Naive thymus-derived CD4-positive, alpha-beta T cell (primary cell): ENCODE measurements at regions not wholly inside any gene's neighbourhood (a gene's known extent, or its start where the extent isn't known, plus 50 kb on each side); places are given as distances from the start of the nearest gene placed in this dataset.

Experiments
- ATAC-seq: fragments of 150-1000 bp; cut with Tn5 transposase; 2 replicates; pipeline ENCODE4 v1.10.0; 2021; ENCODE audit warnings: mild to moderate bottlenecking, moderate library complexity
- CTCF ChIA-PET: fragments of 350-600 bp; sonication (Branson Sonifier 250); formaldehyde crosslinking; loops from one replicate; lab custom pipeline; 2021; ENCODE audit warnings: antibody characterized with exemption; lab: Charles Lee
- POLR2A ChIA-PET: fragments of 350-600 bp; sonication (Branson Sonifier 250); formaldehyde crosslinking; loops from one replicate; lab custom pipeline; 2021; ENCODE audit warnings: antibody characterized with exemption, inconsistent platforms; lab: Charles Lee
- DNase-seq, 9 donors: peaks; one replicate each; pipeline versions ENCODE4 v3.0.0 to v3.0.0-alpha.2; 2020 to 2022; ENCODE audit warnings: mixed read lengths in 1 of 9
- H3K27ac ChIP-seq: one replicate; pipeline ENCODE4 v1.7.0; 2013; ENCODE audit warnings: mild to moderate bottlenecking, low read depth, low read length, moderate library complexity
- H3K27me3 ChIP-seq, 2 donors: one replicate each; pipeline ENCODE4 v1.7.0; 2013; ENCODE audit warnings: low read length in 2 of 2, mild to moderate bottlenecking in 2 of 2, moderate library complexity in 2 of 2; ENCODE audit not compliant: control insufficient read depth in 2 of 2, insufficient read depth in 2 of 2
- H3K36me3 ChIP-seq, 3 experiments: 1 replicate in 2 of 3; 2 replicates in 1 of 3; pipeline ENCODE4 v1.7.0; 2013; ENCODE audit warnings: low read length in 3 of 3, mild to moderate bottlenecking in 3 of 3, moderate library complexity in 1 of 3; ENCODE audit not compliant: insufficient read depth in 3 of 3, control insufficient read depth in 2 of 3
- H3K4me1 ChIP-seq, 2 donors: one replicate each; pipeline ENCODE4 v1.7.0; 2013; ENCODE audit warnings: low read length in 2 of 2, mild to moderate bottlenecking in 2 of 2, moderate library complexity in 1 of 2; ENCODE audit not compliant: control insufficient read depth in 2 of 2, insufficient read depth in 2 of 2
- H3K4me3 ChIP-seq: 2 replicates; pipeline ENCODE4 v1.7.0; 2013; ENCODE audit warnings: mild to moderate bottlenecking, low read length
- H3K9me3 ChIP-seq, 3 experiments: 1 replicate in 2 of 3; 2 replicates in 1 of 3; pipeline ENCODE4 v1.7.0; 2013; ENCODE audit warnings: low read length in 3 of 3; ENCODE audit not compliant: control insufficient read depth in 2 of 3
- H3K27ac Mint-ChIP-seq, 9 donors: one replicate each; pipeline ENCODE4 v1.8.0; 2020 to 2022; ENCODE audit warnings: mixed read lengths in 9 of 9, mild to moderate bottlenecking in 8 of 9, moderate library complexity in 5 of 9, inconsistent platforms in 2 of 9
- H3K27me3 Mint-ChIP-seq, 5 donors: one replicate each; pipeline ENCODE4 v1.8.0; 2021 to 2022; ENCODE audit warnings: mixed read lengths in 5 of 5, mild to moderate bottlenecking in 1 of 5
- H3K36me3 Mint-ChIP-seq, 5 donors: one replicate each; pipeline ENCODE4 v1.8.0; 2020 to 2022; ENCODE audit warnings: mixed read lengths in 5 of 5, mild to moderate bottlenecking in 3 of 5, inconsistent platforms in 1 of 5
- H3K4me1 Mint-ChIP-seq, 7 donors: one replicate each; pipeline ENCODE4 v1.8.0; 2020 to 2022; ENCODE audit warnings: mixed read lengths in 7 of 7, mild to moderate bottlenecking in 3 of 7, inconsistent platforms in 1 of 7
- H3K4me3 Mint-ChIP-seq, 10 donors: one replicate each; pipeline ENCODE4 v1.8.0; 2020 to 2022; ENCODE audit warnings: mild to moderate bottlenecking in 10 of 10, mixed read lengths in 10 of 10, moderate library complexity in 6 of 10, inconsistent platforms in 2 of 10
- H3K9me3 Mint-ChIP-seq, 11 donors: one replicate each; pipeline ENCODE4 v1.8.0; 2020 to 2022; ENCODE audit warnings: mixed read lengths in 11 of 11, mild to moderate bottlenecking in 4 of 11, inconsistent platforms in 1 of 11, moderate library complexity in 1 of 11
- intact Hi-C, 2 donors: fragments of 100-400 bp; cut with micrococcal nuclease; formaldehyde crosslinking; loops; one replicate each; pipeline ENCODE4 v1.15.1; 2023

DNA sequence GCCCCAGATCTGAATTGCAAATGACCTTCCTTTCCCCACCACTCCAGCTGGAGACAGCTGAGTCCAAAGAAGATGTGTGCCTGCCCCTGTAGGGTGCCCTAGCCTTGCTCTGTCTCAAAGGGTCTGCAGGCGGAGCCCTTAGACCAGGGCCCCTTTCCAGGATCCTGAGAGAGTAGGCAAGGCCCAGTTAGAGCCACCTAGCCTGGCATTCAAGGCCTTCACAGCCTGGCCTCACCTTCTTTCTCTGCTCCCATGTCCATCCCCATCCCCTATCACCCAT is 66.6 kb upstream of the LHX1 start:
- no peaks in the 10 kb centered on the region for H3K4me1 ChIP-seq
- POLR2A ChIA-PET, result no interaction called here
- no peaks in the 10 kb centered on the region for H3K36me3 ChIP-seq
- ATAC-seq (no peak), DNase-seq (no peak)
- intact Hi-C loops, result no loop called here
- no peak overlapping the region for H3K4me3 ChIP-seq
- peaks cover 0 to 14% (median 0%) of the 10 kb centered on the region in 11 donors for H3K9me3 Mint-ChIP-seq
- CTCF ChIA-PET, result no interaction called here
- no peaks in the 10 kb centered on the region for H3K9me3 ChIP-seq
- H3K36me3 Mint-ChIP-seq, result peaks cover 0 to 4% (median 0%) of the 10 kb centered on the region in 5 donors
- no peak overlapping the region for H3K27ac ChIP-seq
- H3K27me3 Mint-ChIP-seq, result peaks cover 0 to 11% (median 2%) of the 10 kb centered on the region in 5 donors
- H3K4me3 Mint-ChIP-seq, result no peak overlapping the region
- no peaks in the 10 kb centered on the region for H3K27me3 ChIP-seq
- H3K4me1 Mint-ChIP-seq, result no peaks in the 10 kb centered on the region
- no peak overlapping the region for H3K27ac Mint-ChIP-seq

DNA sequence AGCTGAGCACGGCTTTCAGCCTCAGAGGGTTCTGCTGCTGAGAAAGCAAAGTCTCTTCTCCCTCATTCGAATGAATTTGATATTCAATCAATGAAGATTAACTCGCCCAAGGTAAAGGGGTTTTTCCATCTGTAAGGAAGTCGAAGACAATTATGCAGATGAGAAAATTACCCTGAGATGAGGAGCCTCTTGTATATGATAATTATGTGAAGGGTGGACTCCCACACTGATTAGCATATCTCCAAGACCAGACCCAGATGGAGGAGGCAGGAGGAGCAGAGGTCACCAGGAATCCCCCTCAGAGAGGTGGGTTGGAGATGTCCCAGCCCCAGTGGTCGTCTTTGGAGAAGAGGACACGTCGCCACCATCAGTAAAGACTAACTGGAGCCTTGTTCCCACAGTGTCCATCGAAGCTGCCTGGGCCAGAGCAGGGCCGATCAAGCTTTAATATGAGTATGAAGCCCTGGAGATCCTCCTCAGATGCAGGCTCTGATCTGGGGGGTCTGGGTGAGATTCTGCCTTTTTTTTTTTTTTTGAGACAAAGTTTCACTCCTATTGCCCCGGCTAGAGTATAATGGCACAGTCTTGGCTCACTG is 61.5 kb upstream of the LHX1 start:
- DNase-seq (no peak), ATAC-seq (no peak)
- ChIA-PET CTCF (no interaction called here), POLR2A (no interaction called here)
- Histone ChIP-seq H3K4me3 (no peak overlapping the region), H3K36me3 (no peaks in the 10 kb centered on the region), H3K27ac (no peak overlapping the region), H3K9me3 (no peaks in the 10 kb centered on the region), H3K27me3 (no peaks in the 10 kb centered on the region), H3K4me1 (no peaks in the 10 kb centered on the region)
- H3K9me3 Mint-ChIP-seq, result peaks cover 0 to 14% (median under 1%) of the 10 kb centered on the region in 11 donors
- intact Hi-C loops, result no loop called here
- peaks cover 0 to 4% (median 0%) of the 10 kb centered on the region in 5 donors for H3K36me3 Mint-ChIP-seq
- H3K4me1 Mint-ChIP-seq, result no peaks in the 10 kb centered on the region
- H3K4me3 Mint-ChIP-seq, result no peak overlapping the region
- no peak overlapping the region for H3K27ac Mint-ChIP-seq
- H3K27me3 Mint-ChIP-seq, result peaks cover 6 to 15% (median 11%) of the 10 kb centered on the region in 5 donors

DNA sequence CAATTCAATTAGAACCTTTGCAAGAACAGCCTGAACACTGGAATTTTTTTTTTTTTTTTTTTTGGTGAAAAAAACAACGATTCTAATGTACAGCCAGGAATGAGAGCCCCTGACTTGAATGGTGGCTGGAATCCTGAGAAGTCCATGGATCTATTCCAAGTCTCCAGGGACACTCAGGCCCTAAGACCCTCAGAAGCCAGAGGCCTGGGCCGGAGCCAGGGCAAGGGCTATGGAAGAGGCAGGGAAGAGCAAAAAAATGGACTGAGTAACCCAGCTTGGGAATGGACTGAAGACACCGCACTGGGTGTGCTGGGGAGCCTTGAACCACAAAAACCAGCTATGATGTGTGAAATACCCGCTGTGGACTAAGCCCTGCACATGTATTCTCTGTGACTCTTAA is 60.3 kb upstream of the LHX1 start:
- H3K4me3 Mint-ChIP-seq, result no peak overlapping the region
- no peak overlapping the region for H3K27ac Mint-ChIP-seq
- no peak for ATAC-seq
- H3K27ac ChIP-seq, result no peak overlapping the region
- H3K9me3 Mint-ChIP-seq, result peaks cover 0 to 23% (median 7%) of the 10 kb centered on the region in 11 donors
- intact Hi-C loops, result no loop called here
- H3K27me3 Mint-ChIP-seq, result peaks cover 12 to 23% (median 21%) of the 10 kb centered on the region in 5 donors
- no peaks in the 10 kb centered on the region for H3K9me3 ChIP-seq
- H3K36me3 Mint-ChIP-seq, result peaks cover 0 to 4% (median 0%) of the 10 kb centered on the region in 5 donors
- H3K4me3 ChIP-seq, result no peak overlapping the region
- H3K27me3 ChIP-seq, result no peaks in the 10 kb centered on the region
- DNase-seq, result no peak
- POLR2A ChIA-PET, result no interaction called here
- CTCF ChIA-PET, result no interaction called here
- H3K4me1 ChIP-seq, result no peaks in the 10 kb centered on the region
- H3K36me3 ChIP-seq, result no peaks in the 10 kb centered on the region
- H3K4me1 Mint-ChIP-seq, result no peaks in the 10 kb centered on the region

DNA sequence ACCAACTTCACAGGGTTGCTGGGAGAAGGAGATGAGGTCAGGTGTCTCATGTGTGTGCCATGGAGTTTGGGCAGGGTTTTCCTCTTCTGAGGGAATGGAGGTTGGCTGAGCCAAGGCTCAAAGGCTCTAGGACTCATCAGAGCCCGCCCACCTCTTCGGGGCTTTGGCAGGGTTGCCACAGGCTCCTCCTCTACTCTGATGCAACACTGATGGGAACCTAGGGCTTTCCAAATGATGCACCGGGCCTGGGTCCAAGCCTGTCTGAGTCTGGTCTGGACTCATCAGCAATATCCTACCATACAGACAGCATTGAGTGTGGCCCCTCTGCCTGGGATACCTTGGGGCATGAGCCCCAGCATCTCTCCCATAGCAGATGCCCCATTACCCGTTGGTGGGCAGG is 59.5 kb upstream of the LHX1 start:
- no peak overlapping the region for H3K4me3 ChIP-seq
- no peaks in the 10 kb centered on the region for H3K36me3 ChIP-seq
- Mint-ChIP-seq H3K27me3 (peaks cover 18 to 31% (median 27%) of the 10 kb centered on the region in 5 donors), H3K27ac (no peak overlapping the region), H3K4me3 (no peak overlapping the region), H3K9me3 (peaks cover 0 to 23% (median 11%) of the 10 kb centered on the region in 11 donors), H3K36me3 (peaks cover 0 to 10% (median 0%) of the 10 kb centered on the region in 5 donors), H3K4me1 (peaks cover 0 to 2% (median 0%) of the 10 kb centered on the region in 7 donors)
- ChIA-PET POLR2A (no interaction called here), CTCF (no interaction called here)
- intact Hi-C loops, result no loop called here
- H3K27me3 ChIP-seq, result no peaks in the 10 kb centered on the region
- no peak for DNase-seq
- H3K4me1 ChIP-seq, result no peaks in the 10 kb centered on the region
- ATAC-seq, result no peak
- H3K27ac ChIP-seq, result no peak overlapping the region
- no peaks in the 10 kb centered on the region for H3K9me3 ChIP-seq

DNA sequence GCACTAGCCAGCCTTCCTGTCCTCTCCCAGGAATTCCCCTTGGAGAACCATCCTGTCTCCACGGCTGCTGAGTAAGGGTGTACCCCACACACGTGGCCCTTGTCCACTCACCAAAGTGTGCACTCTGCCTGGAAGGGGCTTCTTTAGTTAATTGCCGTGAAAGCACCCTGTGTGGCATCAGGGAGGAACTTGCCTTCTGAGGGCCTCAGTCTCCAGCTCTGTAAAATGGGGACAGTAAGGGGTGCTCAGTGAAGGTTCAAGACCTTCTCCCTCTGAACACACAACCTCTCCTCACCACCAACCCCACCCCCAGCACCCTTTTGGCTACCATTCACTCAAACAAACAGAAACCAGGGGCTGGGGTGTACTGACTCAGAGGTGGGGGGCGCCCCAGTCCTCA is 59.1 kb upstream of the LHX1 start:
- ATAC-seq, result no peak
- intact Hi-C loops, result no loop called here
- Mint-ChIP-seq H3K4me1 (peaks cover 0 to 2% (median 0%) of the 10 kb centered on the region in 7 donors), H3K27ac (no peak overlapping the region), H3K4me3 (no peak overlapping the region), H3K9me3 (peaks cover 0 to 22% (median 11%) of the 10 kb centered on the region in 11 donors), H3K27me3 (peaks cover 18 to 32% (median 27%) of the 10 kb centered on the region in 5 donors), H3K36me3 (peaks cover 0 to 10% (median 0%) of the 10 kb centered on the region in 5 donors)
- H3K27me3 ChIP-seq, result no peaks in the 10 kb centered on the region
- DNase-seq, result no peak
- no peaks in the 10 kb centered on the region for H3K36me3 ChIP-seq
- POLR2A ChIA-PET, result no interaction called here
- H3K9me3 ChIP-seq, result no peaks in the 10 kb centered on the region
- CTCF ChIA-PET, result no interaction called here
- no peaks in the 10 kb centered on the region for H3K4me1 ChIP-seq
- no peak overlapping the region for H3K4me3 ChIP-seq
- no peak overlapping the region for H3K27ac ChIP-seq

DNA sequence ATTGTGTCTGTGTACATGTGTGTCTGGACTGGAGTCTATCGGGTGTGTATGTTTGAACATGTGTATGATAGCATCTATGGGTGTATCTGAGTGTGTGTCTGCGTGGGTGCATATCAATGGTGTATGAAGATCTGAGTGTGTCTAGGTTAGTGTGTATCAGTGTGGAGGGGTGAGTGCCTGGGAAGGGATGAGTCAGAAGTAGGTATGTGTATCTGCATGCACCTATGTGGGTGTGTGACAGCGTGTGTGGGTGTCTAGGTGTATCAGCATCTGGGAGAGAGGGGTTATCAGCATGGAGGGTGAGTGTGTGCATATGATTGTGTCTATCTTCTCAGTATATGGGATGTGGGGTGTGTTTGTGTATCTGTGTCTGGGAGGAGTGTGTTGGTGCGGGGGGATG is 58.2 kb upstream of the LHX1 start:
- H3K27ac ChIP-seq, result no peak overlapping the region
- no peaks in the 10 kb centered on the region for H3K9me3 ChIP-seq
- Mint-ChIP-seq H3K27ac (no peak overlapping the region), H3K4me1 (peaks cover 0 to 2% (median 0%) of the 10 kb centered on the region in 7 donors), H3K36me3 (peaks cover 0 to 9% (median 0%) of the 10 kb centered on the region in 5 donors), H3K4me3 (no peak overlapping the region), H3K27me3 (peaks cover 21 to 34% (median 27%) of the 10 kb centered on the region in 5 donors), H3K9me3 (peaks cover 0 to 18% (median 11%) of the 10 kb centered on the region in 11 donors)
- H3K36me3 ChIP-seq, result no peaks in the 10 kb centered on the region
- no peak for DNase-seq
- ChIA-PET CTCF (no interaction called here), POLR2A (no interaction called here)
- intact Hi-C loops, result no loop called here
- ATAC-seq, result no peak
- no peaks in the 10 kb centered on the region for H3K27me3 ChIP-seq
- no peak overlapping the region for H3K4me3 ChIP-seq
- no peaks in the 10 kb centered on the region for H3K4me1 ChIP-seq

DNA sequence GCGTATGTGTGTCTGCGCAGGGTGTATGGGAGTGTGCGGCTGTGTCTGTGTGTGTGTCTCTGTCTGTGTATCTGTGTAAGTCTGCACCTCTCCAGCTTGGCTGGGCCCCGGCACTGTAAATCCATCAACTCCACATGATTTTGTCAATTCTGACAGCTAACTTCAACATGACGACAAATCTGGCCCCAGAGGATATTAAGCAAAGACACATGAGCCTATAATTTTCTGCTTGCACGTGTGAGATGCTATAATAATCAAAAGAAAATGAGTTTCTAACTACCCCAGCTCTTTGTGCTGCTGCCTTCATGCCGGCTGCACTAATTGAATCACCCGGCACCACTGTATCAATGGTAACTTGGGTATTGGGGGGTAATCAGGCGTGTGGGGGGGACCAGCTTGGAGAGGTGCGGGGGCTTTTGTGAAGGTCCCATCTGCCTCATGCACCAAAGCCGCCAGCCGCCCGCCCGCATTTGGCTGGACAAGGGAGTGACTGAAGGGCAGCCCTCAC is 57.6 kb upstream of the LHX1 start:
- H3K4me1 ChIP-seq, result no peaks in the 10 kb centered on the region
- peaks cover 0 to 4% (median 0%) of the 10 kb centered on the region in 7 donors for H3K4me1 Mint-ChIP-seq
- H3K27me3 Mint-ChIP-seq, result peaks cover 25 to 39% (median 31%) of the 10 kb centered on the region in 5 donors
- DNase-seq (no peak), ATAC-seq (no peak)
- H3K27ac Mint-ChIP-seq, result no peak overlapping the region
- H3K27ac ChIP-seq, result no peak overlapping the region
- CTCF ChIA-PET, result no interaction called here
- peaks cover 0 to 9% (median 0%) of the 10 kb centered on the region in 5 donors for H3K36me3 Mint-ChIP-seq
- H3K27me3 ChIP-seq, result no peaks in the 10 kb centered on the region
- no peak overlapping the region for H3K4me3 ChIP-seq
- H3K9me3 Mint-ChIP-seq, result peaks cover 0 to 18% (median 11%) of the 10 kb centered on the region in 11 donors
- no peaks in the 10 kb centered on the region for H3K9me3 ChIP-seq
- intact Hi-C loops, result no loop called here
- H3K4me3 Mint-ChIP-seq, result no peak overlapping the region
- no peaks in the 10 kb centered on the region for H3K36me3 ChIP-seq
- POLR2A ChIA-PET, result interaction anchor here (0.6 kb wide), 1 partner anchor 930 kb away, joined by 4 read pairs; no protein-coding TSS in a partner anchor
